ENCODE measurements at regions not wholly inside any gene's neighbourhood (a gene's known extent, or its start where the extent isn't known, plus 50 kb on each side); places are given as distances from the start of the nearest gene placed in this dataset.

DNA sequence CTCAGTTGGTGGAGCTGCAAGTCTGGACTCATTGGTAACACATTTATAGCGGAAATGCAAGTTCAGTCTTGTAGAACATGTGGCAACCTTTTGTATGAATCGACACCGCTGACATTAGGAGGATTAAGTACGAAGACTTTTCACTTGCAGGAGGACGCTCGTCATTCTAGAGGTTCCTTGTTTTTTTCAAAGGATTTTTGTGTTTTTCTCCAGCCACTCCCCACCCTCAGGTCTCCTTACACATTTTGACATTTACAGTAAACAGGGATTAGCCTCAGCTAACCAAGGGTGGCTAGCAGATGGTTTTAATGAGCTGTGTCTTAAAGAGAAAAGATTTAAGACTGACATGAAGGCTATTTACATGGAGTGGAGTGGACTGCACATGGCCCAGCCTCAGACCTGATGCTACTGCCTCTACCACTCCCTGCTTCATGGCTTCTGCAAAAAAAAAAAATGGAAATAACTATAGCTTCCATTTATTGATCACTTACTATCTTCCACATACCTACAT, 173.8 kb downstream of the TRIB2 start:
- FAIRE-seq (no peak), ATAC-seq (no peak), DNase-seq (ENCODE audit: extremely low read depth in 1 of 4, low spot score in 3 of 4) (no peak)
- no peaks in the 10 kb centered on the region for H3K79me2 ChIP-seq (ENCODE audit: control insufficient read depth, insufficient read depth, low read length)
- no peaks in the 10 kb centered on the region for H3K36me3 ChIP-seq (ENCODE audit: control insufficient read depth, insufficient read depth, low read length)
- no peaks in the 10 kb centered on the region for H3K4me1 ChIP-seq (replicated peaks in 1 of 2; ENCODE audit: control insufficient read depth in 2 of 2, insufficient read depth in 2 of 2, low read length in 2 of 2)
- TF ChIP-seq MBD2 (IDR thresholded peaks at IDR 0.05; ENCODE audit: borderline replicate concordance, low read depth) (no peak), OTX1 (CRISPR knock-in tag; IDR thresholded peaks at IDR 0.05) (no peak), ZNF253 (CRISPR knock-in tag; conservative IDR thresholded peaks at IDR 0.05) (no peak)
- no peaks in the 10 kb centered on the region for H3K27me3 ChIP-seq (ENCODE audit: control insufficient read depth in 2 of 2, insufficient read depth in 2 of 2, low read length in 2 of 2)
- H3K27ac ChIP-seq (ENCODE audit: extremely low read depth, low read depth, low read length) = no peak overlapping the region
- BruUV-seq (replicated peaks) = no TSS peak
- no peak overlapping the region for H3K4me2 ChIP-seq (ENCODE audit: insufficient read depth, low read length)
- no peaks in the 10 kb centered on the region for H3K9me1 ChIP-seq (ENCODE audit: control insufficient read depth, insufficient read depth, low read length)
- POLR2A ChIA-PET = no interaction called here
- no peaks in the 10 kb centered on the region for H3K9me3 ChIP-seq (replicated peaks; ENCODE audit: control insufficient read depth, insufficient read depth, low read depth, low read length)
- WGBS (ENCODE audit: insufficient coverage, low coverage, missing lambda C conversion rate) = 4% methylated on average over 6 of the region's 6 CpGs
- in situ Hi-C loops (cut with MboI) (no loop called here), intact Hi-C loops (cut with micrococcal nuclease) (no loop called here)
- H4K20me1 ChIP-seq (replicated peaks; ENCODE audit: control insufficient read depth, insufficient read depth, low read length) = no peaks in the 10 kb centered on the region
- H3K4me3 ChIP-seq = no peak overlapping the region
- H3K9ac ChIP-seq (ENCODE audit: insufficient read depth in 1 of 2, low read depth in 2 of 2, low read length in 2 of 2) = no peak overlapping the region
- CTCF ChIA-PET (ENCODE audit: low intra/inter-chr PET ratio) = no interaction called here
- no peak overlapping the region for H2AFZ ChIP-seq (ENCODE audit: low read depth, low read length)

GRCh38 chr2:12895017-12895416, 178.3 kb downstream of the TRIB2 start:
- in situ Hi-C loops (cut with MboI) = no loop called here
- no peak for FAIRE-seq
- no peaks in the 10 kb centered on the region for H4K20me1 ChIP-seq (replicated peaks; ENCODE audit: control insufficient read depth, insufficient read depth, low read length)
- intact Hi-C loops (cut with micrococcal nuclease) = no loop called here
- H3K27me3 ChIP-seq (ENCODE audit: control insufficient read depth in 2 of 2, insufficient read depth in 2 of 2, low read length in 2 of 2) = no peaks in the 10 kb centered on the region
- H3K9me1 ChIP-seq (ENCODE audit: control insufficient read depth, insufficient read depth, low read length) = no peaks in the 10 kb centered on the region
- H3K79me2 ChIP-seq (ENCODE audit: control insufficient read depth, insufficient read depth, low read length) = no peaks in the 10 kb centered on the region
- no peaks in the 10 kb centered on the region for H3K9me3 ChIP-seq (replicated peaks; ENCODE audit: control insufficient read depth, insufficient read depth, low read depth, low read length)
- H3K9ac ChIP-seq (ENCODE audit: insufficient read depth in 1 of 2, low read depth in 2 of 2, low read length in 2 of 2) = no peak overlapping the region
- H3K27ac ChIP-seq (ENCODE audit: extremely low read depth, low read depth, low read length) = no peak overlapping the region
- H3K4me2 ChIP-seq (ENCODE audit: insufficient read depth, low read length) = no peak overlapping the region
- H2AFZ ChIP-seq (ENCODE audit: low read depth, low read length) = no peak overlapping the region
- H3K4me3 ChIP-seq = no peak overlapping the region
- ATAC-seq = no peak
- 5% methylated on average over 2 of the region's 2 CpGs for WGBS (ENCODE audit: insufficient coverage, low coverage, missing lambda C conversion rate)
- TF ChIP-seq STAT5B (CRISPR knock-in tag; IDR thresholded peaks at IDR 0.05) = no peak
- no peak for TF ChIP-seq ZNF324 (CRISPR knock-in tag; IDR thresholded peaks at IDR 0.05)
- no peak for TF ChIP-seq HDAC8 (tag; IDR thresholded peaks at IDR 0.05)
- no peak for TF ChIP-seq RERE (CRISPR knock-in tag; IDR thresholded peaks at IDR 0.05; ENCODE audit: borderline replicate concordance)
- DNase-seq (ENCODE audit: extremely low read depth in 1 of 4, low spot score in 3 of 4) = no peak
- ChIA-PET CTCF (ENCODE audit: low intra/inter-chr PET ratio) (no interaction called here), POLR2A (no interaction called here)
- H3K36me3 ChIP-seq (ENCODE audit: control insufficient read depth, insufficient read depth, low read length) = no peaks in the 10 kb centered on the region
- no peaks in the 10 kb centered on the region for H3K4me1 ChIP-seq (replicated peaks in 1 of 2; ENCODE audit: control insufficient read depth in 2 of 2, insufficient read depth in 2 of 2, low read length in 2 of 2)
- BruUV-seq (replicated peaks) = no TSS peak
